ENCODE measurements at regions not wholly inside any gene's neighbourhood (a gene's known extent, or its start where the extent isn't known, plus 50 kb on each side); places are given as distances from the start of the nearest gene placed in this dataset.

DNA sequence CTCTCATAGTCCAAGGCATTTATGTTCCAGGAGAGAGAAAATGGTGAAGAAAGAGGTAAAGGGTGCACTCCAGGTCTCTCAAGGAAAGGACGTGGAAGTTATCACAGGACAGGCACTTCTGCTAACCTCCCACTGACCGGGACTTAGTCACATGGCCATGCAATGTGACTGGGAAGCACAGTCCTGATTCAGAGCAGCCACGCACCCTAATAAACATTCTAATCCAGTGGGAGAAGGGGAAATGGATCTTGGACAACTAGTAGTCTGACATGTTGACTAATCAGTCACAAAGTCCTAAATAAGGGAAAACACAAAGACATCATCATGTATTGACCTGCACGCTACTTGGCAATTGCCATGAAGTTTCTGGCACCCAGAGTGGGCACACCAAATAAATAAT, 417.5 kb upstream of the ZMIZ1 start:
- TF ChIP-seq, protein P1, sequence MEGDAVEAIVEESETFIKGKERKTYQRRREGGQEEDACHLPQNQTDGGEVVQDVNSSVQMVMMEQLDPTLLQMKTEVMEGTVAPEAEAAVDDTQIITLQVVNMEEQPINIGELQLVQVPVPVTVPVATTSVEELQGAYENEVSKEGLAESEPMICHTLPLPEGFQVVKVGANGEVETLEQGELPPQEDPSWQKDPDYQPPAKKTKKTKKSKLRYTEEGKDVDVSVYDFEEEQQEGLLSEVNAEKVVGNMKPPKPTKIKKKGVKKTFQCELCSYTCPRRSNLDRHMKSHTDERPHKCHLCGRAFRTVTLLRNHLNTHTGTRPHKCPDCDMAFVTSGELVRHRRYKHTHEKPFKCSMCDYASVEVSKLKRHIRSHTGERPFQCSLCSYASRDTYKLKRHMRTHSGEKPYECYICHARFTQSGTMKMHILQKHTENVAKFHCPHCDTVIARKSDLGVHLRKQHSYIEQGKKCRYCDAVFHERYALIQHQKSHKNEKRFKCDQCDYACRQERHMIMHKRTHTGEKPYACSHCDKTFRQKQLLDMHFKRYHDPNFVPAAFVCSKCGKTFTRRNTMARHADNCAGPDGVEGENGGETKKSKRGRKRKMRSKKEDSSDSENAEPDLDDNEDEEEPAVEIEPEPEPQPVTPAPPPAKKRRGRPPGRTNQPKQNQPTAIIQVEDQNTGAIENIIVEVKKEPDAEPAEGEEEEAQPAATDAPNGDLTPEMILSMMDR (IDR thresholded peaks at IDR 0.05; ENCODE audit: insufficient read depth, low read length, poor library complexity, severe bottlenecking), result no peak
- no peak overlapping the region for H3K4me3 ChIP-seq (ENCODE audit: low read depth, low read length)

DNA sequence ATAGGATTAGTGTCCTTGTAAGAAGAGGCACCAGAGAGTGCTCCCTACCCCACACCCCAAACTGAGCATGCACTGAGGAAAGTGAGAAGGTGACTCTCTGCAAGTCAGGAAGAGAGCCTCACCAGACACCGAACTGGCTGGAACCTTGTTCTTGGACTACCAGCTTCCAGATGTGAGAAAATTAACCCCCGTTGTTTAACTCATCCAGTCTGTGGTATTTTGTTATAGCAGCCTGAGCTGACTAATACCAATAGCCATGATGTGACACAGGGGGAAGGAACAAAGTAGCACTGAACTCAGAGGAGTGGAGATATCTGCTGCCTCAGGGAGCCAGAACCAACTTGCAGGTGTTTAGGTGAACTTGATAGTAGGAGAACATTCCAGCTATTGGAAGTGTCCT, 415.2 kb upstream of the ZMIZ1 start:
- Histone ChIP-seq H3K4me3 (ENCODE audit: low read depth, low read length) (no peak overlapping the region), H3K27me3 (ENCODE audit: control insufficient read depth, insufficient read depth, low read length) (peaks cover 4% of the 10 kb centered on the region), H3K36me3 (ENCODE audit: control insufficient read depth, insufficient read depth, low read length) (no peaks in the 10 kb centered on the region)
- TF ChIP-seq, protein P1 (IDR thresholded peaks at IDR 0.05; ENCODE audit: insufficient read depth, low read length, poor library complexity, severe bottlenecking), result no peak
- DNase-seq (ENCODE audit: low read depth), result no peak

More for the DNA sequence above, 417.5 kb upstream of the ZMIZ1 start:
- Histone ChIP-seq H3K36me3 (ENCODE audit: control insufficient read depth, insufficient read depth, low read length) (no peaks in the 10 kb centered on the region), H3K27me3 (ENCODE audit: control insufficient read depth, insufficient read depth, low read length) (peaks cover 4% of the 10 kb centered on the region)
- DNase-seq (ENCODE audit: low read depth), result no peak

GRCh38 chr10:78654047-78654590, 414.6 kb upstream of the ZMIZ1 start:
- no peak for DNase-seq (ENCODE audit: low read depth)
- H3K27me3 ChIP-seq (ENCODE audit: control insufficient read depth, insufficient read depth, low read length), result peaks cover 4% of the 10 kb centered on the region
- no peak overlapping the region for H3K4me3 ChIP-seq (ENCODE audit: low read depth, low read length)
- TF ChIP-seq, protein P1 (IDR thresholded peaks at IDR 0.05; ENCODE audit: insufficient read depth, low read length, poor library complexity, severe bottlenecking), result no peak
- no peaks in the 10 kb centered on the region for H3K36me3 ChIP-seq (ENCODE audit: control insufficient read depth, insufficient read depth, low read length)

GRCh38 chr10:78655979-78656378, 412.8 kb upstream of the ZMIZ1 start:
- no peak for DNase-seq (ENCODE audit: low read depth)
- Histone ChIP-seq H3K27me3 (ENCODE audit: control insufficient read depth, insufficient read depth, low read length) (peaks cover 4% of the 10 kb centered on the region), H3K4me3 (ENCODE audit: low read depth, low read length) (no peak overlapping the region), H3K36me3 (ENCODE audit: control insufficient read depth, insufficient read depth, low read length) (no peaks in the 10 kb centered on the region)
- TF ChIP-seq, protein P1 (IDR thresholded peaks at IDR 0.05; ENCODE audit: insufficient read depth, low read length, poor library complexity, severe bottlenecking), result no peak

GRCh38 chr10:78656417-78657162, 412.2 kb upstream of the ZMIZ1 start:
- Histone ChIP-seq H3K36me3 (ENCODE audit: control insufficient read depth, insufficient read depth, low read length) (no peaks in the 10 kb centered on the region), H3K27me3 (ENCODE audit: control insufficient read depth, insufficient read depth, low read length) (peaks cover 4% of the 10 kb centered on the region), H3K4me3 (ENCODE audit: low read depth, low read length) (no peak overlapping the region)
- TF ChIP-seq, protein P1 (IDR thresholded peaks at IDR 0.05; ENCODE audit: insufficient read depth, low read length, poor library complexity, severe bottlenecking), result no peak
- no peak for DNase-seq (ENCODE audit: low read depth)
